Coronary artery (tissue), 2 donors: ENCODE measurements at regions not wholly inside any gene's neighbourhood (a gene's known extent, or its start where the extent isn't known, plus 50 kb on each side); places are given as distances from the start of the nearest gene placed in this dataset.

ENCODE experiments used
- DNase-seq: peaks from one replicate; pipeline ENCODE4 v3.0.0-alpha.2; 2017; ENCODE audit warnings: low spot score
- H3K27ac ChIP-seq, 2 donors: fragments of 200-600 bp; sonication (generic); one replicate each; pipeline ENCODE4 v1.5.1; 2016 to 2019
- H3K4me3 ChIP-seq: fragments of 200-600 bp; sonication (generic); 2 replicates; pipeline ENCODE4 v1.5.1; 2016; ENCODE audit warnings: mild to moderate bottlenecking, moderate library complexity
- TF ChIP-seq, protein P1 (sequence below): fragments of 200-600 bp; sonication (generic); IDR thresholded peaks from one replicate; pipeline ENCODE4 v1.5.1; 2019; ENCODE audit warnings: antibody characterized with exemption

DNA sequence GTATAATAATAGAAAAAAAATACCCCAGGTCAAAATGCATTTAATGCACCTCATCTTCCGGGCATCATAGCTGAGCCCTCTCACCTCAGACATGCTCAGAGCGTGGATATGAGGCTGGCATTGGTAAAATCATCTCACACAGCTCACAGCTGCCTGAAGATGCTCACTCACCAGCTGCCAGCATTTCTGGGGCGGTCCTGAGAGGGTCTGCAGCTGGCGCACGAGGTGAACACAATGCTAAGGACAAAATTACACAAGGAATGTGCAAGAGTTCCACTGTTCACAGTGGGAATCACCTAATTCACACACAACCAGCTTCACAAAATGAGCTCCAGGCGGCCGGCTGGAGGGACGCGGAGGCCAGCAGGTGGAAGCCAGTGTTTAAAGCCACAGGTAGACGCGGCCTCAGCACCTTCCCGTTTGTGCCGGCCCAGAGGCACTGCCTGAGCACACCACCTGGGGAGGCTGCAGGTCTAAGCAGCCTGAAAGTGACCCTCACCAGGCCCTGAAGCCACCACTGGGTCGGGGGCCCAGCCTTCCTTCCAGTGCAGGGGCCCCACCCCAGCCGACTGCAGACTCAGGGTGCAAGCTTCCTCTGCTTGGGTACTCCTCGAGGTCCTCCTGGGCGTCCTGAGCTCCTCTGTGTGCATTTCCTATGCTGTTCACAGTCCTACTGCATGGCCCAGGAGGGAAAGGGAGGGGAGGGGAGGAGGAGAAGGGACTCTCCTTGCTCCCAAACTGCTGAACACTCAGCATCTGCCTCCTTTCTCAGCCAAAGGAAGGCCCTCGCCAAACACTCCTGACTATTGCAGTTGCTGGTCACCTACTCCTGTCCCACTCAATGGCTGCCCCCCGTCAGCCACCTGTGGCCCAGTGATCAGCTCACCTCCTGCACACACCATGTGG, 61.2 kb upstream of the FAM20C start:
- Histone ChIP-seq H3K4me3 (no peak overlapping the region), H3K27ac (peak overlapping the region in 1 of 2 donors; percentile 53)
- TF ChIP-seq, protein P1, sequence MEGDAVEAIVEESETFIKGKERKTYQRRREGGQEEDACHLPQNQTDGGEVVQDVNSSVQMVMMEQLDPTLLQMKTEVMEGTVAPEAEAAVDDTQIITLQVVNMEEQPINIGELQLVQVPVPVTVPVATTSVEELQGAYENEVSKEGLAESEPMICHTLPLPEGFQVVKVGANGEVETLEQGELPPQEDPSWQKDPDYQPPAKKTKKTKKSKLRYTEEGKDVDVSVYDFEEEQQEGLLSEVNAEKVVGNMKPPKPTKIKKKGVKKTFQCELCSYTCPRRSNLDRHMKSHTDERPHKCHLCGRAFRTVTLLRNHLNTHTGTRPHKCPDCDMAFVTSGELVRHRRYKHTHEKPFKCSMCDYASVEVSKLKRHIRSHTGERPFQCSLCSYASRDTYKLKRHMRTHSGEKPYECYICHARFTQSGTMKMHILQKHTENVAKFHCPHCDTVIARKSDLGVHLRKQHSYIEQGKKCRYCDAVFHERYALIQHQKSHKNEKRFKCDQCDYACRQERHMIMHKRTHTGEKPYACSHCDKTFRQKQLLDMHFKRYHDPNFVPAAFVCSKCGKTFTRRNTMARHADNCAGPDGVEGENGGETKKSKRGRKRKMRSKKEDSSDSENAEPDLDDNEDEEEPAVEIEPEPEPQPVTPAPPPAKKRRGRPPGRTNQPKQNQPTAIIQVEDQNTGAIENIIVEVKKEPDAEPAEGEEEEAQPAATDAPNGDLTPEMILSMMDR = no peak
- DNase-seq = no peak

GRCh38 chr7:131781-132482, 60.4 kb upstream of the FAM20C start:
- H3K27ac ChIP-seq = peak overlapping the region in 1 of 2 donors; percentile 53
- TF ChIP-seq, protein P1 = no peak
- no peak overlapping the region for H3K4me3 ChIP-seq
- DNase-seq = no peak

DNA sequence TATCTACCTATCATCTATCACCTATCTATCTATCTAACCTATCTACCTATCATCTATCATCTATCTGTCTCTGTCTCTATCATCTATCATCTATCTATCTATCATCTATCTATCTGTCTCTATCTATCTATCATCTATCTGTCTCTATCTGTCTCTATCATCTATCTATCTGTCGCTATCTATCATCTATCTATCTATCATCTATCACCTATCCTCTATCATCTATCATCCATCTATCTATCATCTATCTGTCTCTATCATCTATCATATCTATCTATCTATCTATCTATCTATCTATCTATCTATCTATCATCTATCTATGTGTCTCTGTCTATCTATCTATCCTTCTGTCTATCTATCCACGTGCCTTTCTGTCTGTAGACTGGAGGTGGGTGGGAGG, 59.5 kb upstream of the FAM20C start:
- no peak overlapping the region for H3K27ac ChIP-seq
- TF ChIP-seq, protein P1 = no peak
- H3K4me3 ChIP-seq = no peak overlapping the region
- no peak for DNase-seq

DNA sequence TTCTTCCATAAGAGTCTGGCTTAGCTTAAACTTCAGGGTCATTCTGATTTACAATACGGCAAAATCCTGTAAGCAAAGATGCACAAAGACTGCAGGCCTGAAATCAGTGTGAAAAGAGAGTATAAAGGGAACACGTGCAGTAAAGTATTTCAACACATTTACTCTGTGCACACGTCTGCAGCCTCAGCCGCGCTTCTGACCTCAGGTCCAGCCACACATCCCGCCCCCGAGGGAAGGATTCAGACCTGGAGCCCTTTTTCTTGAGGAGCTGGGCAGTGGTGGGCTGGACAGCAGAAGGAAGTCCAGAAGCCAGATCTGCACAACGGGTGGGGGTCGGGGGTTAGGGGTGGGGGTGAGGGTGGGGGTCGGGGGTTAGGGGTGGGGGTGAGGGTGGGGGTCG, 58.9 kb upstream of the FAM20C start:
- Histone ChIP-seq H3K4me3 (no peak overlapping the region), H3K27ac (no peak overlapping the region)
- DNase-seq = no peak
- TF ChIP-seq, protein P1 = no peak

- Histone ChIP-seq H3K4me3 (no peak overlapping the region), H3K27ac (no peak overlapping the region)
- TF ChIP-seq, protein P1 = no peak
- DNase-seq = no peak
Measured at GRCh38 chr7:134029-134428, 58.3 kb upstream of the FAM20C start.

DNA sequence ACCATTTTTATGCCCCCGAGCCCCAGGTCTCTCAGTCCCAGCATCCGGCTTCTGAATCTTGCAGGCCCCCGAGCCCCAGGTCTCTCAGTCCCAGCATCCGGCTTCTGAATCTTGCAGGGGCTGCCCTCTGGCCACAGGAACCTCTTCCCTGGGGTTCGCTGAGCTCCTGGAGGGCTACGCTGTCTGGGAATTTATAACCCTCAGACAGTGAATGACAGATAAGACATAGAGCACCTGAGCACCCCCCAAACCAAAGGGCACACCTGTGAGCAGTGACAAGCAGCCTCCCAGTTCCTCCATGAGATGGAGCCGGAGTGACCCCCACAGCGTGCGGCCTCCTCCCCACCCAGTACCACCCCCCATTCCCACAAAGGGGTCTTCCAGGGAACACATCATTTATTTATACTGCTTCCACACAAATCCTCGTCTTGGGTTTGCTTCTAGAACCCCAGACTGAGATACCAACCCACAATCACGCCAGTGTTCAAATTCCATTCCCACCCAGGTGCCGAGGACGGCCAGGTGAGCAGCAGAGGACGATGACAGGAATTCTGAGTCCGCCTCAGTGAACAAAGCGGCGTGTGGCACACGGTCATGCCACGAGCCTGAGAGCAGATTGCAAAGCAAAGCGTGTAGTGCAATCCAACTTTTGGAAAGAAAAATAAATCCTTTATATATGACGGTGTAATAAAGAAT, 57.7 kb upstream of the FAM20C start:
- TF ChIP-seq, protein P1 = no peak
- Histone ChIP-seq H3K4me3 (no peak overlapping the region), H3K27ac (no peak overlapping the region)
- no peak for DNase-seq
